HG02571 (cell line): ENCODE measurements at regions not wholly inside any gene's neighbourhood (a gene's known extent, or its start where the extent isn't known, plus 50 kb on each side); places are given as distances from the start of the nearest gene placed in this dataset.

Source experiments
- ATAC-seq: cut with Tn5 transposase; IDR thresholded peaks from one replicate; pipeline ENCODE4 v1.9.1; 2021; ENCODE audit warnings: mild to moderate bottlenecking, moderate library complexity; ENCODE audit not compliant: unreplicated experiment

DNA sequence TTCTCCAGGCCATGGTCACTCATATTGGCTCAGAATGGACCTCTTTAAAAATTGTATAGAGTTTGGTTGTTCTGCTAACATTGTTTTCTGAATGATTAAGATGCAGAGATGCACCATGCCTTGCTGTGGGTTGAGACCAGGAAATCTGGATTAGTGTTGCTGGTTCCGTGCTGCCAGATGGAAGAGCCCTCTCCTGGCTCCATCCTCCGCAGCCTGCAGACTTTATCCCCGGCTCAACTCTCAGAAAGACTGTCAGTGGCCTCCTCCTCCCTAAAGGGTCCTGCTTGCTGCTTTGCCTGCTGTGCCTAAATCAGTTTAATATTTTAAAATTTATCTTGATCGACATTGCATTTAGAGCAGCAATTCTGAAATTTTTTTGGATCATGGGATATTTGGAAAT is 196.7 kb downstream of the TENT4A start:
- no peak for ATAC-seq

DNA sequence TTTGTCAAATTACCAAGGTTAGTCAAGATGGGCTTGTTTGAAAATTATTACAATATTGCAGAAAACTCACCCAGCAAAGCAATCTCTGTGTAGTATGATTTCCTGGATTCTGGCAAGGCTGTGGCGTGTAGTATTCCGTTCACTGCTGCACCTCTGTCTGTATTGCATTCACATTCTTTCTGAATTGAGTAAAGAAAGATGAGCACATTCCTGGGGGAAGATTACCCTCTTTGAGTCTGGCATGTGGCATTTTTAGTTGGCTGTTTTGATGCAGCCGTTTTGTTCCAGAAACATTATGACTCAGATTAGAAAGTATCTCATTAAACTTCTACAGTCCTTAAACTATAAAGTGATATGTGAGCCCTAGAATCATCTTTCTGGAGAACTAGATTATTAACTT is 197.7 kb downstream of the TENT4A start:
- ATAC-seq, result no peak

DNA sequence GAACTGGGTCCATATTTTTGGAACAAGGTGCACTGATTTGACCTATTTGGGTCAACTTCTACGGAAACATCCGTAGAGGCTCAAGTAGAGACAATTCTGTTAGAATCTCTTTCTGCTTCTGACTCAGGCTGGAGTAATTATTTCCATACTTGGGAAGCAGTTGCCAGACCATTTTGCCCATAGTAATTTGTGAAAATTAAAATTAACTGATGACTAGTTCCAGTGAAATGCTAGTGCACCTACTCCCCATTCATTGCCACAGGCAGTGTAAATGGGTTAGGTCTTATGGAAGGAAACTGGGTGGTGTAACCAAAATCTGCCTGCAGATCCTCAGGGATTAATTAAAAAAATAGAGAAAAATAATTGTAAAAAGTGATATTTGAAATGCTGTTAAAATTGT is 201.1 kb downstream of the TENT4A start:
- ATAC-seq, result no peak

DNA sequence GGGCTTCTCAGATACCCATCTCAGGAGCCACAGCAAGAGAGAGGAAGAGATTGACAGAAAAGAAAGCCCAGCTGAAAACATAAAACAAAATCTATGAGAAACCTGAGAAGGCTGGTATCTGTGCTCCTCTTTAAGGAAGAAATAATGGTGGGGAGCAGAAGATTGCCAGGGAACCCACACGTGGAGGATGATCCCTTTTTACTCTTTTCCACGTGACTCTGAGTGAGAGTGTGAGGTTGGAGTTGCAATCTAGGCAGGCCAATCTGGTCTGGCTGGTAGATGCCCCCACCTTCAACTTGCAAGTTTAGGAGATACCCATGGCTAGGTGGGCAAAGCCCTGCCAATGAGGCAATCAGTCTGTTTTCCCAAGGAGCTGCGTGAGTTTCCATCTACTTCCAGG is 202.3 kb downstream of the TENT4A start:
- no peak for ATAC-seq

DNA sequence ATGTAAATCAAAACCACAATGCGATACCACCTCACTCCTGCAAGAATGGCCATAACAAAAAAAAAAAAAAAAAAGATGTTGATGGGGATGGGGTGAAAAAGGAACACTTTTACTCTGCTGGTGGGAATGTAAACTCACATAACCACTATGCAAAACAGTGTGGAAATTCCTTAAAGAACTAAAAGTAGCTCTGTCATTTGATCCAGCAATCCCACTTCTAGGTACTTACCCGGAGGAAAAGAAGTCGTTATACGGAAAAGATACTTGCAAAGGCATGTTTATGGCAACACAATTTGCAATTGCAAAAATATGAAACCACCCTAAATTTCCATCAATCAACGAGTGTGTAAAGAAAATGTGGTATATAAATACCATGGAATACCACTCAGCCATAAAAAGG is 205.0 kb downstream of the TENT4A start:
- no peak for ATAC-seq

DNA sequence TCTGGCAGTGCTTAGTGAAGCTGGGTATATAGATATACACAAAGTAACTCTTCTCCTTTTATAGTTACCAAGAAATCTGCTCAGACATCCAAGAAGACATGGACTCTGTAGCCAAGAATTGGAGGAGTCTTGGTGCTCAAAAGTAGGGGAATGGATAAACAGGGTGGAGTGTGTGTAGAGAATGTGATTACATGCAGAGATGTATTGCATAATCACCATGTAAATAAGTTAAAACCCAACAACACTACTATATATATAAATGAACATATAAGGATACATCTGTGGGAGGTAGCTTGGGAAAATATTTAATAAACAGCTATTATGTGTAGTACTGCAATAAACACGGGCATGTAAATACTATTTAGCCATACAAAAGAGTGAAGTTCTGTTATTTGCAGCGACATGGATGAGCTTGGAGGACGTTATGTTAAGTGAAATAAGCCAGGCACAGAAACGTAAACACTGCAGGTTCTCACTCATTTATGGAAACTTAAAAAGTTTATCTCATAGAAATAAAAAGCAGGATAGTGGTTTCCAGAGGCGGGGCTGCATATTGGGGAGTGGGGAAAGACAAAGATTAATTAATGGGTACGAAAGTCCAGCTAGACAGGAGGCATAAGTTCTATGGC is 207.5 kb downstream of the TENT4A start:
- ATAC-seq, result no peak

DNA sequence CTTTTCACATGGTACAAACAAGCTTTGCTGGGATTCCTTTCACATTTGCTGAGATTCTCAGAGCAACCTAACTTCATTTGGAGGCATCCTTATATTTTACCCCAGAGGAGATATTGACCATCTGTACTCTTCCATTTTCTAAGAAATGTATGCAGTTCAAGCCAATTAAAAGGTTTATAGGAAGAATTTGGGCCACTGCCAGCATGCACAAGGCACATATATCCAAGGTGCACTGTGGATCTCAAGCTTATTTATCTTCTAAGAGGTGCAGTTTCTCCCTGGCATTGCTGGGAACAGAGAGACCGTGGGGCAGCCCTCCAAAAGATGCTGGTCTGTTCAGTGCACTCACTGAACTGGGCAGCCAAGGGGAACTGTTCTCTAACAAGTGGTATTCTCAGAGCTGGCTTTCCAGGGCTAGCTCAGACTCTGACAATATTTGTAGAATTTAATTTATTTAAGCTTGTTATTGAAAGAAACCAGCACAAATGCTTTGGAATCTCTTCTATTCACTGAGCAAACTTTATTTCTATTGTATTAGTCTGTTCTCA is 213.3 kb downstream of the TENT4A start:
- no peak for ATAC-seq

DNA sequence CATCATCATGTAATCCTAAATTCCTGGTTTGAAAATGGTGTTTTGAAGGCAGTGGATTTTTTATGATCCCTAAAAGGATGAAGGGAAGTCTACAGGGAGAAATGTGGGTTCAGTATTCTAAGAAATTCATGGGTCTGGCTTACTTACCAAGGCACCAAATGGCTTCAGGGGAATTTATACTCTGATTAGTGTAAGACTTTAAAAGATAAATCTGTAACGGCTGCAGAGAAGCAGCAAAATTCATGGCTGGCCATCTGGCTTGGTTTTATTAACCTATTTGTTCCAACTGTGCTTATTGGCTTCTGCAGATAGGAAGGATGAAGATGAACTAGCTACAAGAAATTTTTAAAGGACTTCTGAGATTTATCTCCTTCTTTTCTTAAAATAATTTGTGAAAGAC is 222.8 kb downstream of the TENT4A start:
- ATAC-seq, result no peak

DNA sequence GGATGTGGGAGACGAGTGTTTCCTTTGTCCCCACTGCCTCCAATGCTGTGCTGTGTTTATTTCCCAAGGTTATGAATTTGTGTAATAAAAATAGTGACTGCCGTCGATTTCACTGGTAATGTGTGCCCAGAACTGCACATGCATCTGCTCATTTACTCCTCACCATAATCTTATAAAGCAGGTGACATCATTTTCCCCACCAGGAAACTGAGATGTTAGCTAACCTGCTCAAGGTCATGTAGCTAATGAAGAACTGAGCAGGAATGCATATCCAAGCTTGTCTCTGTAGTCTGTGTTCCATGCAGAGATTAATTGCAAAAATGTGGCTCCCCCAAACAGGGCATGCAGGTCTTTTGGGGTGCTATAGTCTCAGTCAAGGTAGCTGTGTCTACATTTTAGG is 224.4 kb downstream of the TENT4A start:
- no peak for ATAC-seq

DNA sequence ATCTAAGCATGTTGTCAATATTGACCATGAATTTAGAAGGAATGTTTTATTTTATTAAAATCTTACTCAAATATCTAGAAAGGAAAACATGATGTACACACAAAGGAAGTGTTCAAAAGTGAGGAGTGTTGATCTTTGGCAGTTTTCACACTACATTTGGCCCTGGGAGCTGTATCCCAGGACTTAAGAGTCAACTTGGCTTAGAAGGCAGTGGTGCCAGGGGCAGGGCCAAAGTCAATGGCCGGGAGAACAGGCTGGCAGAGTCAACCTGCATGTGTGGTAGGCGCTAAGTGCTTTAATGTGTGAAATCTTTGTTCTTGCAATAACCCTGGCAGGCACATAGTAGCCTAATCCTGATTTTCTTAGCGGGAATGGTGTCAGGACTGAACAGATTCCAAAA is 228.4 kb downstream of the TENT4A start:
- ATAC-seq, result no peak

DNA sequence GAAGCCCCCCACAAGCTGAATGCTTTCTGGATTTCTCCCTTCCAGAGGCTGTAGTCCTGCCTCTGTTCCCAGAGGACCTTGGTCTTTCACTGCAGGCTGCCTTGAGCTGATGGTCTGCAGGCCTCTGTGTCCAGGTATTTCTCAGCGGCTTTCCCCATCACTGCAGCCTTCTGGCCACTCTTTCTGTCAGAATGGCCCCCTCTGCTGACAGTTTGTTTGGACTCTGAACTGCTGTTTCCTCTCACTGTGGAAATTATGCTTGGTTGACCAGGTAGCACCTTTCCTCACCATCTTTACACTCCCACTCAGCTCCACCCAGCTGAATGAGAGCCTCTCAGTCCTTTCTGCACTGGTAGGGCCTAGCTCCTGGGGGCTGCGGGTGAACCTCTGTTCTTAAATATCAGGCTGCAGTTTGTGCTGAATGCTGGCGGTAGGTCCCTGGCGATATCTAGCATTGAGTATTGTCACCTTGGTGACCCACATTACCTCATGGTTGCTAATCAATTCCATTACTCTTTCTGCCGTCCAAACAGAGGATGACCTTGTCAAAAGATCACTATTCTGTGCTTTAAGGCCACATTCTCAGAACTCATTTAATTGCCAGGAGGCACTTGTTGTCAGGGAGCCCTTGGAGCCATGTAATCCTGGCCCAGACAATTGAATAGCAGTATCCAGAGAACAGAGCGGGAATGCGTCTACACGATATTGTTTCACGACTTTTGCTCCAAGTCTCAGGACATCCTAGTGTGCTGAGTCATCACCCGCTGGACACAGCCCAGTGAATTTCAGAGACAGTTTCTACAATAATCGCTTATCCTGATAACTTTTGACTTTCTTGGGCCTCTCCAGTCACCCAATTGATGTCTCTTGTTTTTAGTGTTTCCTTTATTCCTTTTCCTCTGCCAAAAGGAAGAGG is 230.2 kb downstream of the TENT4A start:
- no peak for ATAC-seq

DNA sequence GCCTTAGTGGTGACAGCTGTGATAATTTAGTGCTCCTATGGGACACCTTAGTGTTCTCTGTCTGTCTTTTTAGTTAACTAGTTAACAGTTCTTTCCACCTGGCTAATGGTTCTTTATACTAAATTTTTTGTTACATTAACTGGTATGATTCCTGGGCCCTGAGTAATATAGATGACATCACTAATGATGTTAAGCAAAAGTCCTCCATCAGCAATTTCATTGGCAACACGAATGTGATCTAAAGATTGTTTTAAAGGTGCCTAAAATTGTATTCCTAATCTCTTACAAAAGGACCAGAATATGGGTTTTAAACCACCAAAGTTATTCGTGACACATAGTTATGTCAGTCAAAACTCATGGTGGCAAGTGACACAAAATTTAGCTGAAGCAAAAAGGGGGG is 235.3 kb downstream of the TENT4A start:
- no peak for ATAC-seq

DNA sequence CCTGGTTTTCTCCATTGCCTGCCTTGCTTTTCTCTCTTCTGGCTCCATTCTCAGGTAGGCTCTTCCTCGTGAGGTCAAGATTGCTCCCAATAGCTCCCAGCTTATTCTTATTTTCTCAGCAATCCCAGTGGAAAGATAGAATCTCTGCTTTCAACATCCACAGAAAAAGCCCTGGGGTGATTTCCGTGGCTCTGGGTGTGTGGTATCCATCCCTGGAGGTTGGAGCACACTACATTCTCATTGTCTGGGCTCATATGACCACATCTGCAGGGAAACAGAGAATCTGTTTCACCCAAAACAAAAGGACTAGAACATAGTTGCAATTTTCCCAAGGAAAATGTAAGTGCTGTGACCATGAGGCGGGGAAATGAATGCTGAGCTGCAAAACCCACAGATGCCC is 236.0 kb downstream of the TENT4A start:
- no peak for ATAC-seq

DNA sequence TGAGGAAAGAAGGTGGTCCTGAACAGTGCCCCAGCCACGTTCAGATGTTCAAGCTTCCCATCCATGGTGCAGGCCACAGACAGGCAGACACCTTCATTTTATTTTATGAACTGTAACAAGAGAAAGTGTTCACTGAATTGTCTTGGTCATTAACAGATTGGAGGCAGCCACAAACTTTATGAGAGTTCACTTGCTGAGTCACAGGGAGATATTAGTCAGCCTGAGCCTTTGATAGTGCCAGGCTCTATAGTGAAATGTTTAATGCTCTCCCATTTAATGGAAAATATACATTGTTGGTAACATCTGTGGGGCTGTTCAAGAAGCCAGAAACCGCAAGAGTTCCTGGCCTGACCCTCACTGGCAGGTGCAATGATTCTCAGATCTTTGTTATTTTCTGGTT is 237.0 kb downstream of the TENT4A start:
- no peak for ATAC-seq

DNA sequence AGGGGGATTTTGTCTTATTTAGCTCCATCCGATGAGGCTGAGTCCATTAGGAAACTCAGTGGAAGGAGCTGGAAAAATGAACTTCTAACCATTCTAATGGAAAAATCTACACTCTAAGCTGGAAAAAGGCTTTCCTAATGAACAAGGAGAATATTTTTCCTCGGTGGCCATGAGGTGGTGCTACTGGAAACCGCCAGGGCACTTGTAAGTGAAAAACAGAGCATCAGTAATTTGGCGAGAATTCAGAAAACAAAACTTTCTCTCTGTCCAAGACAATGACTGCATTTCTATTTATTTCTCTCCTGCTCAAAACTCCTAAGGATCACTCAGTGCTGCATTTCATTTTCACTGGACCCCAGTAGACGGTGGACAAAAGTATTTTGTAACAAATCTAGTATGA is 237.6 kb downstream of the TENT4A start:
- no peak for ATAC-seq

DNA sequence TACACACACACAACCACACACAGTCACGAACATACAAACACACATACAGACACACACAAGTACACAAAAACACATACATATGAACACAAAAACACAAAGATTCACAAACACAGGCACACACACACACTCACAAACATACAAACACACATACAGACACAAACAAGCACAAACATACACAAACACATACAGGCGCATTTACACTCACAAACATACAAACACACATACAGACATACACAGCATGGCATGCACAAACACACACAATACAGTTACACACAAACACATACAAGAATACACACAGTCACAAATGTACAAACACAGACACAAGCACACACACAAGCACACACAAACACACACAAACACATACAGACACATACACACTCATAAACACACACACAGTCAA is 247.9 kb downstream of the TENT4A start:
- ATAC-seq, result no peak

DNA sequence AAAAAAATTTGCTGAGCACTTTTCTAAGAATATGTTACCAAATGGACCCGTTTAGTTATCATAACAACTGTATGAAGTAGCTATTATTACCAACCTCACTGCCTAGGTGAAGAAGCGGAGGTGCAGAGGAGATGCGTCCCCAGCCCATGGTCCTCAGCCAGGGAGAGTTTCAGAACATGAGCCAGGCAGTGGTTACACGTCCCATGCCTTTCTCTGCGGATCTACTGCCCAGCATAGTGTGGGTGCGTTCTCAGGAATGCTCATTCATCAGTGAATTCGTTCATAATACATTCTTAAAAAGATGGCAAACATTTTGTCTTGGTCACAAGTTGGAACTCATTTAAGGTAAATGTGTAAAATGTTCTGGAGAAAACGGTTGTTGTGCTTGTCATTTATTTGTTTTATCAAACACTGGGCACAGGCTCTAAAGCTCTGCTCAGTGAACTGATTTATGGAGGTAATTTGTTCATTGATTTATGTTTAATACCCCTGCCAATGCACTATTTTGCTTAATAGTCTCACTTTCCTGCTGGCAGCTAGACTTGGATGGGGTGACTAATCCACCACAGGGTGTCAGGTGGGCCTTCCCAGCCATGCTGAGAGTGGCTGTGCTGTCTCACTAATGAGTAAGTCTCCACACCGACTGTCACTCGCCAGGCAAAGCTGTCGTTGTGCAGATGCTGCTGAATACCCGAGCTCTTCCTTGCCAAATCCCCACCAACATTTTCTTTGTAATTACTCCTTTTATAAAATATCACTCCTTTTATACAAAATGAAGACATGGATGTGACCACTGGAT is 248.8 kb downstream of the TENT4A start:
- ATAC-seq, result no peak

DNA sequence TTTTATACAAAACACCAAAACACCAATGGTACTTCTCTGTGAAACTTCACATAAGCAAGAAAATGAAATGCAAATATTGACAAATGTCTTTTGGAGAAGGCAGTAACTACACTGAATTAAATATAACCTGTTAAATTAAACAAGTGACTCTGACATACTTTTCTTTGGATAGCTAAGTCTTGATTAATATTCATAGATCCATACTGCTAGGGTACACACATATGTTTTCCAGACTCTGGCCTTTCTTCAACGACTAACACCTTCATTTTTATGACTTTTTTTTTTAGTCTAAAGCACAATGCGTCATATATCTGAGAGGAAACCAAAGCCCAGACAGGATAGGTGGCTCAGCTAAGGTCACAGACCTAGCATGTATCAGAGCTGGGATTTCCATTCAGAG is 263.7 kb downstream of the TENT4A start:
- no peak for ATAC-seq

DNA sequence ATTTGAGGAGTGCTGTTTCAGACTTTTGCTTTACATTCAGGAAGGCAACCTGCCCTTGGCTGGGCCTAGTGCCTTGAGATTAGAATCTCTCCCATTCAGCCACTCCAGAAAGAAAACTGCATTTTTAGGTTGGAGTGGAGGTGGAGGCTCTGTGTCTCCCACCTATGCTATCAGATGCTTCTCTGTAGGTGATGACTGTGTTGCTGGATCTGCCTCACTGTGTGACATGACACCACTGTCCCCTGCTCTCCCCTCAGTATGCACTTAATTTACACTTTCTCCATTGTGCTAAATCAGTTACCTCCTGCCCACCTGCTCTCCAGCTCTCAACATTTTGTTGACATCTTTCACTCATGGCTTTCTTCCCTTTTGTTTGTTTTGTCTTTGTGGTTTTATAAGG is 265.8 kb downstream of the TENT4A start:
- ATAC-seq, result no peak

DNA sequence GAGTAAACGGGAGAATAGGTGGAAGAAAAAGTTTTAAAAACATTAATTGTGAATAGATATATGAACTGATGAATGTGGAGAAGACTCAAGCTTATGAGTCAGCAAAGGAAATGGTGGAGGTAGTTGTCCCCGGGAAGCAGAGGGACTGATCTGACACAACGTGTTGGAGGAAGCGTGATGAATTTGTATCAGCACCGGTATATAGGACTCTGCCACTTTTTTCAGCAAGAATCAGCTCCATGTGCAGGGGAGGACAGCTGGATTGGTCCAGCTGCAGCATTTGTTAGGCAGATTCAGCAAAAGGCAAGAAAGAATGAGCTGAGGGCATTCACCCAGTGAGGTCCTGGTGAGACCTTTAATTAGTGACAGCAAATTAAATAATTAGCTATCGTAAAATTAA is 276.0 kb downstream of the TENT4A start:
- no peak for ATAC-seq

DNA sequence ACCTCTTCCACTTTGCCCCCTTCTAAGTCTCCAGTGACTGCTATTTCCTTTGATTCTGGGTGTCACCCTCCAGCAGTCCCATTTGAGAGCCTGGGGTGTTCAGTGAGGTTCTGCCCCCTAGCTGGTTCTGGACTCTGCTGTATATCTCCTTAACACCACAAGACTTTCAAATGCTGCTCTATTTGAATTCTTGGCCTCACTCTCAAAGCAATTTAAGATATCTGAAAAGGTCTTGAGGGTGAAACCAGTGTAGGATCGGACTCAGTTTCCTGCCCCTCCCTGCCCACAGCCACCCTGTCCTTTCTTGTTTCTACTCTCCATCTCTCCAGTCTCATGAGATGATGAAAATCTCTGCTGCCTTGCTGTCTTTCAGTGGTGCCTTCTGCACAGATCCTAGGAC is 280.9 kb downstream of the TENT4A start:
- ATAC-seq, result no peak

DNA sequence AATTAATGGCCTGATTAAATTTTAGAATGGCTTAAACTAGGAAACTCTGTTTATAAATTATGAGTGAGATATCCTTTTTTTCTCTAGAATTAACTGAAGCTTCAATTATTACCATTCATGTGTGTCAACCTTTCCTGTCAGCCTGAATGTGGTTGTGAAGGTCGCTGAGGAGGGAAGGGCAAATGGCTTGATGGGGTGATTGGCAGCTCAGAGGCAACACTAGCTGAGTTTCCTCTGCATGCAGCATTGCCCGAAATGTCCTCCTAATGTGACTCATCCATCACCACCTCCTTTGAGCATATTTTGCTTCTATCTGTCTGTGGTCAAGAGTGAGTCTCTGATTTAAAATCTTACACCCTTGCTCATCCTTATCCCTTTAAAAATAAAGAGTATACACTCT is 281.9 kb downstream of the TENT4A start:
- ATAC-seq, result no peak
